ENCODE measurements at regions not wholly inside any gene's neighbourhood (a gene's known extent, or its start where the extent isn't known, plus 50 kb on each side); places are given as distances from the start of the nearest gene placed in this dataset.
"Not testable (repeated sequence)": the region's sequence is repeated elsewhere in the genome, so short reads cannot be mapped to it uniquely, and the experiment has no call there.

GRCh38 chr7:20839196-20839735 is 52.6 kb upstream of the SP8 start:
- no peak for DNase-seq

GRCh38 chr7:20839987-20840386 is 53.3 kb upstream of the SP8 start:
- no peak for DNase-seq

- no peak for DNase-seq
Measured at GRCh38 chr7:20846791-20847190, 60.1 kb upstream of the SP8 start.

GRCh38 chr7:20858951-20859350 is 72.3 kb upstream of the SP8 start:
- DNase-seq = no peak

- DNase-seq = no peak
Measured at GRCh38 chr7:20861468-20861867, 74.8 kb upstream of the SP8 start.

GRCh38 chr7:20862554-20862953 is 75.9 kb upstream of the SP8 start:
- no peak for DNase-seq

- no peak for DNase-seq
Measured at GRCh38 chr7:20864221-20864620, 77.5 kb upstream of the SP8 start.

- DNase-seq = no peak
Measured at GRCh38 chr7:20865684-20866083, 79.0 kb upstream of the SP8 start.

- no peak for DNase-seq
Measured at GRCh38 chr7:20870977-20871376, 84.3 kb upstream of the SP8 start.

GRCh38 chr7:20892776-20893175 is 106.1 kb upstream of the SP8 start:
- no peak for DNase-seq

GRCh38 chr7:20894806-20895205 is 108.1 kb upstream of the SP8 start:
- DNase-seq = no peak

GRCh38 chr7:20895563-20895962 is 108.9 kb upstream of the SP8 start:
- DNase-seq = no peak

- no peak for DNase-seq
Measured at GRCh38 chr7:20896996-20897395, 110.3 kb upstream of the SP8 start.

- DNase-seq = no peak
Measured at GRCh38 chr7:20906801-20907453, 120.2 kb upstream of the SP8 start.

GRCh38 chr7:20911081-20911480 is 124.4 kb upstream of the SP8 start:
- no peak for DNase-seq

- no peak for DNase-seq
Measured at GRCh38 chr7:20913853-20914252, 127.2 kb upstream of the SP8 start.

- DNase-seq = no peak
Measured at GRCh38 chr7:20916311-20916710, 129.6 kb upstream of the SP8 start.

GRCh38 chr7:20917603-20918002 is 130.9 kb upstream of the SP8 start:
- DNase-seq = no peak

- no peak for DNase-seq
Measured at GRCh38 chr7:20918156-20918555, 131.5 kb upstream of the SP8 start.

GRCh38 chr7:20927178-20927577 is 140.5 kb upstream of the SP8 start:
- not testable (repeated sequence) for DNase-seq

GRCh38 chr7:20927976-20928375 is 141.3 kb upstream of the SP8 start:
- no peak for DNase-seq

GRCh38 chr7:20929199-20929598 is 142.5 kb upstream of the SP8 start:
- DNase-seq = no peak

- DNase-seq = no peak
Measured at GRCh38 chr7:20931739-20932138, 145.1 kb upstream of the SP8 start.

GRCh38 chr7:20932785-20933527 is 146.3 kb upstream of the SP8 start:
- DNase-seq = no peak

GRCh38 chr7:20945451-20945850 is 158.8 kb upstream of the SP8 start:
- DNase-seq = no peak

Measured in CD4-positive, alpha-beta T cell treated with Interleukin-4 for 1 hour (primary cell).